ENCODE measurements at regions not wholly inside any gene's neighbourhood (a gene's known extent, or its start where the extent isn't known, plus 50 kb on each side); places are given as distances from the start of the nearest gene placed in this dataset.

DNA sequence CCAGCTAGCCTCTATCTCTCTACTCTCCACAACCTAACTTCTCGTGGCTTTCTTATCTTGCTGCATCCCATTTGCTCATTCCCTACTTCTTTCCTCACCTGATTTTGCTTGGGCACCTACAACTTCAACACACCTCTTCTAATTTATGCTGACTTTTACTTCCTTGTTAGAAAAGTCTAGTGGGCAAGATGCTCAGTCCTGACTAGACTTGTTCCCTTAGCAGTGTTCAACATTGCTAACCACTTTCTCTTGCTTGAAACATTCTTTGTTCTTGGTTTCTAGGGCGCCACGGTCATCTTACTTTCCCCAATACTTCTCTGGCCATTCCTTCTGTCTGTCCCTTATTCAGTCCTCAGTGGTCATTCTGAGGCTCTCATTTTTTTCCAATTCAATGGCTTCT lies 454.7 kb upstream of the CWC22 start:
- no peak for FAIRE-seq
- TF ChIP-seq SPI1 (IDR thresholded peaks at IDR 0.05; ENCODE audit: low read depth, low read length), result no peak
- TF ChIP-seq TAF1 (IDR thresholded peaks at IDR 0.05; ENCODE audit: low read depth, low read length), result no peak
- no peak for TF ChIP-seq POLR2A (IDR thresholded peaks at IDR 0.05; ENCODE audit: low read depth, low read length)
- TF ChIP-seq PAX5 (IDR thresholded peaks at IDR 0.05; ENCODE audit: insufficient read depth, low read length, severe bottlenecking), result no peak
- TF ChIP-seq POLR2AphosphoS5 (IDR thresholded peaks at IDR 0.05; ENCODE audit: low read depth, low read length), result no peak
- no peak for TF ChIP-seq POU2F2 (IDR thresholded peaks at IDR 0.05; ENCODE audit: low read depth, low read length)
- no peak for DNase-seq (ENCODE audit: insufficient read length, low spot score)

DNA sequence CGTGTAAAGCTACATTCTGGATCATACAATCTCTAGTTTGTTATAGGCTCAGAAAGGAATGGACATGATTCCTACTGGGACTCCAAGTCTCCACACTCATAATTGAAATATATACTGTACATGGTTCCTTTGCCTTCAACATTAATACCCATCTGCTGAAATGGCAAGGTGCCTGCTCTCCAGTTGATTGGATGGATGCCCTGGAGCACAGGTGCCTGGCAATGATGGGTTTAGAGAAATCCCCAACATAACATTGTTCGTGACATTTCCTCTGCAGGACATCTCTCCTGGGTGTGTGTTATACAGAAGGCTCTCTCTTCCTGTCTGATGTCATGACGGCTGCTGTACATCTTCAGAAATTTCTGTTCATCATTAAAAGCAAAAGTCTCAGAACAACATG lies 449.7 kb upstream of the CWC22 start:
- no peak for FAIRE-seq
- DNase-seq (ENCODE audit: insufficient read length, low spot score), result no peak
- TF ChIP-seq POU2F2 (IDR thresholded peaks at IDR 0.05; ENCODE audit: low read depth, low read length) (no peak), SPI1 (IDR thresholded peaks at IDR 0.05; ENCODE audit: low read depth, low read length) (no peak), PAX5 (IDR thresholded peaks at IDR 0.05; ENCODE audit: insufficient read depth, low read length, severe bottlenecking) (no peak), POLR2A (IDR thresholded peaks at IDR 0.05; ENCODE audit: low read depth, low read length) (no peak), TAF1 (IDR thresholded peaks at IDR 0.05; ENCODE audit: low read depth, low read length) (no peak), POLR2AphosphoS5 (IDR thresholded peaks at IDR 0.05; ENCODE audit: low read depth, low read length) (no peak)

DNA sequence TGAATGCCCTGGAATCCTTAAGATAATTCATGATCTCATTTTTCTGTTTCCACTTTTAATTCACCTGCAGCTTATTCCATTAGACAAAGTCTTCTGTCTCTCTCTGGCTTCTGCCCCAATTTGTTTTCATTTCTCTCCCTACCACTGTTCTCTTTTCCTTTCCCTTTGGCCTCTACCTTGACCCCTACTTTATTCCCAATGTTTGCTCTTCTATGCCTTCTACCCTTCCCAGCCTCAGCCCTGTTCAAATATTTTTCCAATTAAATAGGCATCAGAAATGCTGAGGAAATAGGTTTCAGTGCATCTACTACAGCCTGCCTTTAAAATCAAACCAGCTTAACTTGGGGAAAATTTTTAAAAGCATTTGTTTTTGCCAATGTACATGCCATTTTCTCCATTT lies 443.7 kb upstream of the CWC22 start:
- no peak for FAIRE-seq
- TF ChIP-seq POLR2AphosphoS5 (IDR thresholded peaks at IDR 0.05; ENCODE audit: low read depth, low read length), result no peak
- no peak for TF ChIP-seq POLR2A (IDR thresholded peaks at IDR 0.05; ENCODE audit: low read depth, low read length)
- no peak for TF ChIP-seq TAF1 (IDR thresholded peaks at IDR 0.05; ENCODE audit: low read depth, low read length)
- no peak for TF ChIP-seq SPI1 (IDR thresholded peaks at IDR 0.05; ENCODE audit: low read depth, low read length)
- TF ChIP-seq POU2F2 (IDR thresholded peaks at IDR 0.05; ENCODE audit: low read depth, low read length), result no peak
- TF ChIP-seq PAX5 (IDR thresholded peaks at IDR 0.05; ENCODE audit: insufficient read depth, low read length, severe bottlenecking), result no peak
- DNase-seq (ENCODE audit: insufficient read length, low spot score), result no peak

DNA sequence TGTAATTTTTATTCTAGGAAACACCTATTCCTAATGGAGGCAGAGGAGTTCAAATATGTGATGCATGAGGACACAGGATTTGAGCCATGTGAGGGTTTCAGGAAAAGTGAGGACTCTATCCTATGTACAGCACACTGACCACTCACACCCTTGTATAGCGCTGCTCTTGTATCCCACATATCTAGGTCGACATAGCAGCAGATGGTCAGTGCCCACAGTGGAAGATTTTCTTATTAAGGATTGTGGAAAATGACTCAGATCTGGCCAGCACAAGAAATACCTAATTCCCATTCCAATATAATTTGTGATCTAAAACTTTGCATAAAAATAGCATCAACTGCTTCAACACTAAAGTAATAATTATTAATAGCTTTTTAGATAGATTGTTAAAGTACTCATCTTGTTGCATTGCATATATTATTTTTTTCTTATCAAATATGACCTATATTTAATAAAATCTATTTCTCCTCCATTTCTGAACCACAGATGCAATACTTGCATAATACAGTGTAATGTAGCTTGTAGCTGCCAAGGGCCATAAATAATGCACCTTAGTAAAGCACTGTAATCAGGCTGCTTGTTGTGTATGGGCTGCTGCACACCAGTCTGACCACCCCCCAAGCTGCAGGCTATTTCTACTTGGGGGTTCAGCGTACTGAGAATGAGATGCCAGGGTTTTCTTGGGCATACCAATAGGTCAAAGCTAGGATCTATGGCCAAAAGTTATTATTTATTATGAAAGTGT lies 442.2 kb upstream of the CWC22 start:
- FAIRE-seq (no peak), DNase-seq (ENCODE audit: insufficient read length, low spot score) (no peak)
- no peak for TF ChIP-seq POU2F2 (IDR thresholded peaks at IDR 0.05; ENCODE audit: low read depth, low read length)

DNA sequence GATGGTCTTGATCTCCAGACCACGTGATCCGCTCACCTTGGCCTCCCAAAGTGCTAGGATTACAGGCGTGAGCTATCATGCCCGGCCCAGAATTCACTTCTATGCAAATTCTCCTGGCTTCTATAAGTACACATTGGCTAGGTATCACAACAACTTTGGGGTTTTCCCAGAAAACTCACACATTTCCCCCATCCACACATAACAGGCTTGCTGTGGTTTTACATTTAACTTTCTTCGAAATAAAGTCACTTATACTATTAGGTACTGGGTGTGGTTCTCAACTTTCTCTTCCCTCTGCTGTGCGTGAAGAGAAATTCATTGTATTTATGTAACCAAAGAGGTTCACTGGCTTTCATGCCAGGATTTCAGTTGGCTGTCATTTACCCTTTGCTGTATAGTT lies 439.4 kb upstream of the CWC22 start:
- no peak for DNase-seq (ENCODE audit: insufficient read length, low spot score)
- TF ChIP-seq POLR2A (IDR thresholded peaks at IDR 0.05; ENCODE audit: low read depth, low read length) (no peak), SPI1 (IDR thresholded peaks at IDR 0.05; ENCODE audit: low read depth, low read length) (no peak), TAF1 (IDR thresholded peaks at IDR 0.05; ENCODE audit: low read depth, low read length) (no peak), POLR2AphosphoS5 (IDR thresholded peaks at IDR 0.05; ENCODE audit: low read depth, low read length) (no peak), PAX5 (IDR thresholded peaks at IDR 0.05; ENCODE audit: insufficient read depth, low read length, severe bottlenecking) (no peak), POU2F2 (IDR thresholded peaks at IDR 0.05; ENCODE audit: low read depth, low read length) (no peak)
- no peak for FAIRE-seq

DNA sequence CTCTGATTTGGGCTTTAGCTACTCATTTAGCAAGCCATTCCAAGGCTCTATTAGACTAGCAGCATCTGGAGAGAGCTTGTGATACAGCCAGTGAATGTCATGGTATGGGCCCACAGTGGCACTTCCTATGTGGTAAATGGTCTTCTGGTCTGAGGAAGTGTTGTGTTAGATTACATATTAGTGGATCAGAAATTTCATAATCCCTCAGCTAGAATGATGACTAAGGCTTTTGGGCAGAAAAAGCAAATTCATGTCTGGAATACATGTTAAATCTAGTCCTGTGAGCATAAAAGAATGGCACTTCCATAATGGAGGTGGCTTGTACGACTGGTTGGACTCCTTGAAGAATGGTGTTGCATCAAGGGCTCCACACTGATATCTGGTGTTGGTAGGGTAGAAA lies 436.8 kb upstream of the CWC22 start:
- no peak for FAIRE-seq
- TF ChIP-seq PAX5 (IDR thresholded peaks at IDR 0.05; ENCODE audit: insufficient read depth, low read length, severe bottlenecking), result no peak
- TF ChIP-seq POLR2AphosphoS5 (IDR thresholded peaks at IDR 0.05; ENCODE audit: low read depth, low read length), result no peak
- no peak for TF ChIP-seq TAF1 (IDR thresholded peaks at IDR 0.05; ENCODE audit: low read depth, low read length)
- no peak for TF ChIP-seq POLR2A (IDR thresholded peaks at IDR 0.05; ENCODE audit: low read depth, low read length)
- no peak for TF ChIP-seq POU2F2 (IDR thresholded peaks at IDR 0.05; ENCODE audit: low read depth, low read length)
- TF ChIP-seq SPI1 (IDR thresholded peaks at IDR 0.05; ENCODE audit: low read depth, low read length), result no peak
- DNase-seq (ENCODE audit: insufficient read length, low spot score), result no peak

DNA sequence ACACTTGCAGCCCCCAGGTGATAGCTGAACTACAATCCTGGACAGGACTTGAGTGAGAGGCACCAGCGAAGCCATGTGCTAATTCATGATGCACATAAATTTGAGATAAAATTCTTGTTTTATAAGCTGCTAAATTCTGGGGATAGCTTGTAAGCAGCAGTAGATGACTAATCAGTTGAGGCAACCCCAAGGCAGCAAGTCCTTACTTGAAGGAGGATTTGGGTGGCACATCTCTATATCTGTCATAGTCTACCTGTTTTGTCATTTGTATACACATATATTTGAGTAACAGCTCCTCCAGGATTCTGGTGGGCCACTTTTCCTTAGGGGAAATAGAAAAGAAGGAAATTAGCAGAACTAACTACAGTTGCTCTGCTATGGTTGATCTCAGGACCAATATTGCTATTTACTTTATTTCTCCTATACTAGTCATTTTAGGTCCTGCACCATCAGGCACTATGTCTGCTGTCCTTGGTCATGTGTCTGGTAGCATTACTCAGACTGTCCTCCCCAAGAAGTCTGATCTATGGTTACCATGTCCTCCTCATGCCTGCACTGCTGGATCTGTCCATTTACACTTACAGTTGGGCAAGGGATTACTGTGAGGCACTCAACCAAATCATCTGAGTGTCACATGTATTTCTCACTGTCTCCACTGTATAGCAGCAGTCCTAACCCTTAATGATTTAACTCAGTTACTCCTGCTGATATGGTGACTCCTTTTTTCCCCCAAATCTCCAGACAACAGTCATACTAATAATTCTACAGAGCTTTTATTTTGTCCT lies 436.0 kb upstream of the CWC22 start:
- TF ChIP-seq TAF1 (IDR thresholded peaks at IDR 0.05; ENCODE audit: low read depth, low read length), result no peak
- no peak for TF ChIP-seq SPI1 (IDR thresholded peaks at IDR 0.05; ENCODE audit: low read depth, low read length)
- no peak for TF ChIP-seq POU2F2 (IDR thresholded peaks at IDR 0.05; ENCODE audit: low read depth, low read length)
- no peak for TF ChIP-seq PAX5 (IDR thresholded peaks at IDR 0.05; ENCODE audit: insufficient read depth, low read length, severe bottlenecking)
- no peak for TF ChIP-seq POLR2AphosphoS5 (IDR thresholded peaks at IDR 0.05; ENCODE audit: low read depth, low read length)
- TF ChIP-seq POLR2A (IDR thresholded peaks at IDR 0.05; ENCODE audit: low read depth, low read length), result no peak
- DNase-seq (ENCODE audit: insufficient read length, low spot score) (no peak), FAIRE-seq (no peak)

DNA sequence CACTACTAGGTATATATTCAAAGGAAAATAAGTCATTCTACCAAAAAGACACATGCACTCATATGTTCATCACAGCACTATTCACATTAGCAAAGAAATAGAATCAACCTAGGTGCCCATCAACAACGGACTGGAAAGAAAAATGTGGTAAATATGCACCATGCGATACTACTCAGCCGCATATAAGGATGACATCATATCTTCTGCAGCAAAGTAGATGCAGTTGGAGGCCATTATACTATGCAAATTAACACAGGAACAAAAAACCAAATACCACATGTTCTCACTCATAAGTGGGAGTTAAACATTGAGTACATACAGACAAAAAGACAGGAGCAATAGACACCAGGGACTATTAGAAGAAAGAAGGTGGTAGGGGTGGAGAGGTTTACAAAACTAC lies 412.1 kb upstream of the CWC22 start:
- TF ChIP-seq POU2F2 (IDR thresholded peaks at IDR 0.05; ENCODE audit: low read depth, low read length) (no peak), TAF1 (IDR thresholded peaks at IDR 0.05; ENCODE audit: low read depth, low read length) (no peak), POLR2AphosphoS5 (IDR thresholded peaks at IDR 0.05; ENCODE audit: low read depth, low read length) (no peak), POLR2A (IDR thresholded peaks at IDR 0.05; ENCODE audit: low read depth, low read length) (no peak), SPI1 (IDR thresholded peaks at IDR 0.05; ENCODE audit: low read depth, low read length) (no peak)
- DNase-seq (ENCODE audit: insufficient read length, low spot score), result no peak
- no peak for FAIRE-seq

DNA sequence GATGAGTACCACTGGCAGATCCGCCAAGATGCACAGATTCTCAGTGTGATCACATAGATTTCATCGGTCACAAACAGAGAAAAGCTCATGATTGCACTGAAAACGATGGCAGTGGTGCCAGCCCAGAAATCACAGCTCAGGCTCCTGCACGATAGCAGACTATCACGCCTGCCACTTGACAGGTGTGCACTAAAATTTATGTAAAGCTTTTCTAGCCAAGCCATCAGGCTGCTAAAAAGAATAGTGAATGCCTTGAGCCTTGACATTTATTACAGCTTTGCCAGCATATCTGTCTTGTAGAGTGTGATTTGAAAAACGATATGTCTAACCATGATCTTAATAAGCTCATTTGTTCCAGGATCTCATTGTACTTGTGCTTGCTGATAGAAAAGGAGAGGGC lies 409.5 kb upstream of the CWC22 start:
- no peak for FAIRE-seq
- TF ChIP-seq SPI1 (IDR thresholded peaks at IDR 0.05; ENCODE audit: low read depth, low read length), result no peak

DNA sequence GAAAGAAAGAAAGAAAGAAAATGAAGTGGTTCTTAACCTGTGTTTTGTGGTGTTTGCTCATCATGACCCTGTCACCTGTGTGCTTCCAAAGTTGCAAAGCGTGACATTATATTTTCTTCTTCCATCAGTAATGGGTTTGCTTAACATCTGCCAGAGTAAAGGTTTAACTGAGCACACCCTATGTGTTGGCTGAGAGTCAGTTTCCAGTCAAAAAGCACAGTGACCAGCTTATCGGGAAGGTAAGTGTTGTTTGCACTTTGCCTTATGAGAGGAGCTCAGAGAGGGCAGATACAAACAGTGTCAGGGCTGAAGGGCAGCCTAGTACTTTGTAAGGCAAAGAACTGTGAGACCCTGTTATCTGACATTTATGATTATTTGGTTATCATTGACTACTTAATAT lies 406.2 kb upstream of the CWC22 start:
- DNase-seq (ENCODE audit: insufficient read length, low spot score) (no peak), FAIRE-seq (no peak)
- TF ChIP-seq PAX5 (IDR thresholded peaks at IDR 0.05; ENCODE audit: insufficient read depth, low read length, severe bottlenecking) (no peak), POLR2AphosphoS5 (IDR thresholded peaks at IDR 0.05; ENCODE audit: low read depth, low read length) (no peak), POLR2A (IDR thresholded peaks at IDR 0.05; ENCODE audit: low read depth, low read length) (no peak), POU2F2 (IDR thresholded peaks at IDR 0.05; ENCODE audit: low read depth, low read length) (no peak), SPI1 (IDR thresholded peaks at IDR 0.05; ENCODE audit: low read depth, low read length) (no peak), TAF1 (IDR thresholded peaks at IDR 0.05; ENCODE audit: low read depth, low read length) (no peak)

More for the DNA sequence above, 409.5 kb upstream of the CWC22 start:
- DNase-seq (ENCODE audit: insufficient read length, low spot score), result no peak
